Keratinocyte (primary cell): ENCODE measurements at regions not wholly inside any gene's neighbourhood (a gene's known extent, or its start where the extent isn't known, plus 50 kb on each side); places are given as distances from the start of the nearest gene placed in this dataset.

Source experiments
- DNase-seq: peaks from one replicate; pipeline ENCODE4 v3.0.0-alpha.2; 2011; ENCODE audit warnings: low read depth, missing footprints, low spot score
- FAIRE-seq: peaks from 2 replicates; lab custom pipeline; 2011; peaks lifted over from hg19 to GRCh38; lab: Jason Lieb, UNC
- H2AFZ ChIP-seq: 2 replicates; pipeline ENCODE4 v1.6.0; 2012; ENCODE audit warnings: low read length, control low read depth, inconsistent platforms; ENCODE audit not compliant: control insufficient read depth
- H3K27ac ChIP-seq: 2 replicates; pipeline ENCODE4 v1.5.1; 2011; ENCODE audit warnings: low read length; ENCODE audit not compliant: control insufficient read depth, insufficient read depth
- H3K27me3 ChIP-seq: 3 replicates; pipeline ENCODE4 v1.6.0; 2011; ENCODE audit warnings: low read length; ENCODE audit not compliant: control insufficient read depth, insufficient read depth; ENCODE audit errors: extremely low read depth
- H3K36me3 ChIP-seq, 2 experiments: 2 replicates in 1 of 2; 3 replicates in 1 of 2; pipeline ENCODE4 v1.5.1; 2011; ENCODE audit warnings: low read length in 2 of 2, mild to moderate bottlenecking in 1 of 2; ENCODE audit not compliant: control insufficient read depth in 2 of 2, insufficient read depth in 2 of 2; ENCODE audit errors: extremely low read depth in 1 of 2
- H3K4me1 ChIP-seq: 3 replicates; pipeline ENCODE4 v1.5.1; 2011; ENCODE audit warnings: low read length; ENCODE audit not compliant: control insufficient read depth, insufficient read depth; ENCODE audit errors: extremely low read depth
- H3K4me2 ChIP-seq: 3 replicates; pipeline ENCODE4 v1.6.0; 2011; ENCODE audit warnings: low read depth, low read length; ENCODE audit not compliant: control insufficient read depth, insufficient read depth; ENCODE audit errors: extremely low read depth
- H3K4me3 ChIP-seq, 3 experiments: fragments of 200-600 bp in 1 of 3; sonication (generic) in 1 of 3; 2 replicates in 2 of 3; 3 replicates in 1 of 3; pipeline ENCODE4 v1.5.1; 2011 to 2016; ENCODE audit warnings: low read length in 3 of 3, mild to moderate bottlenecking in 3 of 3, control low read depth in 2 of 3, inconsistent platforms in 1 of 3, low read depth in 1 of 3, mixed read lengths in 1 of 3, mixed run types in 1 of 3, moderate library complexity in 1 of 3; ENCODE audit not compliant: control insufficient read depth in 2 of 3, insufficient read depth in 2 of 3; ENCODE audit errors: extremely low read depth in 1 of 3
- H3K79me2 ChIP-seq: 2 replicates; pipeline ENCODE4 v1.6.0; 2012; ENCODE audit warnings: low read length; ENCODE audit not compliant: control insufficient read depth, insufficient read depth
- H3K9ac ChIP-seq: 3 replicates; pipeline ENCODE4 v1.6.0; 2011; ENCODE audit warnings: low read length; ENCODE audit not compliant: control insufficient read depth, insufficient read depth; ENCODE audit errors: extremely low read depth
- H3K9me1 ChIP-seq: 3 replicates; pipeline ENCODE4 v1.6.0; 2011; ENCODE audit warnings: low read length; ENCODE audit not compliant: control insufficient read depth, insufficient read depth; ENCODE audit errors: extremely low read depth
- H3K9me3 ChIP-seq: 2 replicates; pipeline ENCODE4 v1.5.1; 2012; ENCODE audit warnings: low read depth, low read length; ENCODE audit not compliant: control insufficient read depth
- H4K20me1 ChIP-seq: 3 replicates; pipeline ENCODE4 v1.6.0; 2011; ENCODE audit warnings: low read length; ENCODE audit not compliant: control insufficient read depth, insufficient read depth; ENCODE audit errors: extremely low read depth
- EZH2 ChIP-seq: IDR thresholded peaks from one replicate; pipeline ENCODE4 v1.6.1; 2012; ENCODE audit warnings: inconsistent platforms, mild to moderate bottlenecking, low read length, moderate library complexity
- dilution Hi-C: fragments of 300-500 bp; cut with MboI; formaldehyde crosslinking; loops from one replicate; pipeline ENCODE4 v1.7.0; 2020; ENCODE audit warnings: low sequenced_read_pairs; ENCODE audit not compliant: extremely low pct_ligation_motif_present
- TF ChIP-seq, protein P1 (sequence below), 3 experiments: IDR thresholded peaks in 1 of 3; conservative IDR thresholded peaks in 1 of 3; optimal IDR thresholded peaks in 1 of 3; 2 replicates in 2 of 3; 3 replicates in 1 of 3; pipeline versions ENCODE3 to v1.5.1; 2011; ENCODE audit warnings: low read length in 3 of 3, mild to moderate bottlenecking in 3 of 3, moderate library complexity in 2 of 3, control low read depth in 1 of 3, inconsistent platforms in 1 of 3; ENCODE audit not compliant: insufficient read depth in 2 of 3; ENCODE audit errors: extremely low read depth in 1 of 3

DNA sequence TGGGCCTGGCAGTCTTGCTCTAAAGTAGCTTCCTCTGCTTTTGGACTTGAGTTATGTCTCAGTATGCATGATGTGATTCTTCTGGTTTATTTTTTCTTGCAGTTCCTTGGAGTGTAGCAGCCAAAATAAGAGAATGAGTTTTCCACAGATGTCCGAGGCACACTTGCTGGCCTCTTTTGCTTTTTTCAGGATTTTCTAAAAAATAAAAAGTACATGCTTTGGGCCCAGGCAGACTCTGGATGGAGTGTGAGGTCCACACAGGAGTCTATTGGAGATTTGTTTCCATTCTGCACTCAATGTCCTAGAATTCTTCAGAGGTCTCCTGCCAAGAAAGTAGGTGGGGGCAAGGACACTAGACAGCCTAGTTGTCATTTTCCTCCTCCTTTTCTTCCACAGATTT, 477.6 kb downstream of the EPM2A start:
- no peak overlapping the region for H2AFZ ChIP-seq
- DNase-seq (no peak), FAIRE-seq (no peak)
- H3K4me2 ChIP-seq = no peak overlapping the region
- no peaks in the 10 kb centered on the region for H3K36me3 ChIP-seq
- dilution Hi-C loops = no loop called here
- no peak overlapping the region for H3K27ac ChIP-seq
- no peaks in the 10 kb centered on the region for H3K79me2 ChIP-seq
- no peaks in the 10 kb centered on the region for H4K20me1 ChIP-seq
- H3K4me1 ChIP-seq = no peaks in the 10 kb centered on the region
- no peaks in the 10 kb centered on the region for H3K9me3 ChIP-seq
- H3K9ac ChIP-seq = no peak overlapping the region
- H3K9me1 ChIP-seq = no peaks in the 10 kb centered on the region
- no peaks in the 10 kb centered on the region for H3K27me3 ChIP-seq
- TF ChIP-seq EZH2 = no peak
- TF ChIP-seq, protein P1, sequence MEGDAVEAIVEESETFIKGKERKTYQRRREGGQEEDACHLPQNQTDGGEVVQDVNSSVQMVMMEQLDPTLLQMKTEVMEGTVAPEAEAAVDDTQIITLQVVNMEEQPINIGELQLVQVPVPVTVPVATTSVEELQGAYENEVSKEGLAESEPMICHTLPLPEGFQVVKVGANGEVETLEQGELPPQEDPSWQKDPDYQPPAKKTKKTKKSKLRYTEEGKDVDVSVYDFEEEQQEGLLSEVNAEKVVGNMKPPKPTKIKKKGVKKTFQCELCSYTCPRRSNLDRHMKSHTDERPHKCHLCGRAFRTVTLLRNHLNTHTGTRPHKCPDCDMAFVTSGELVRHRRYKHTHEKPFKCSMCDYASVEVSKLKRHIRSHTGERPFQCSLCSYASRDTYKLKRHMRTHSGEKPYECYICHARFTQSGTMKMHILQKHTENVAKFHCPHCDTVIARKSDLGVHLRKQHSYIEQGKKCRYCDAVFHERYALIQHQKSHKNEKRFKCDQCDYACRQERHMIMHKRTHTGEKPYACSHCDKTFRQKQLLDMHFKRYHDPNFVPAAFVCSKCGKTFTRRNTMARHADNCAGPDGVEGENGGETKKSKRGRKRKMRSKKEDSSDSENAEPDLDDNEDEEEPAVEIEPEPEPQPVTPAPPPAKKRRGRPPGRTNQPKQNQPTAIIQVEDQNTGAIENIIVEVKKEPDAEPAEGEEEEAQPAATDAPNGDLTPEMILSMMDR (optimal IDR thresholded peaks at IDR 0.05 in 1 of 3, IDR thresholded peaks at IDR 0.05 in 1 of 3, conservative IDR thresholded peaks at IDR 0.05 in 1 of 3; ENCODE audit: extremely low read depth in 1 of 3, insufficient read depth in 2 of 3, low read length in 3 of 3) = no peak
- no peak overlapping the region for H3K4me3 ChIP-seq

DNA sequence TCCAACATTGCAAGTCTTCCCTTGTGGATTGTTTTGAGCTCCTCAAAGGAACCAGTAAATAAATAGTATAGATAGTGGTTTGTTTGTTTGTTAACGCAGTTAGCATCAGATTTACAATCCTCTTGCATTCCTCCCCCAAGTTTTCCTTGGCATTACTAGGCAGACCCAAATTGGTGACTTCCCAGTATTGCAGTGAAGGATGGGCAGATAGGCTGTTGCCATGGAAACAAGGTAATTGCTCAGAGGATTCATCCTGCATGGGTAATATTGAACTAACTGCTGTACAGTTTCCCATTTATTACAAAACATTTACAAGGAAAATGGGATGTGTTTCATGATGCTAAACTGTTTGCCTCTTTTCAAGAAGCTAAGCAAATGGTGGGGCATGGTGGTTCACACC, 477.2 kb downstream of the EPM2A start:
- H3K36me3 ChIP-seq = no peaks in the 10 kb centered on the region
- FAIRE-seq = no peak
- dilution Hi-C loops = no loop called here

DNA sequence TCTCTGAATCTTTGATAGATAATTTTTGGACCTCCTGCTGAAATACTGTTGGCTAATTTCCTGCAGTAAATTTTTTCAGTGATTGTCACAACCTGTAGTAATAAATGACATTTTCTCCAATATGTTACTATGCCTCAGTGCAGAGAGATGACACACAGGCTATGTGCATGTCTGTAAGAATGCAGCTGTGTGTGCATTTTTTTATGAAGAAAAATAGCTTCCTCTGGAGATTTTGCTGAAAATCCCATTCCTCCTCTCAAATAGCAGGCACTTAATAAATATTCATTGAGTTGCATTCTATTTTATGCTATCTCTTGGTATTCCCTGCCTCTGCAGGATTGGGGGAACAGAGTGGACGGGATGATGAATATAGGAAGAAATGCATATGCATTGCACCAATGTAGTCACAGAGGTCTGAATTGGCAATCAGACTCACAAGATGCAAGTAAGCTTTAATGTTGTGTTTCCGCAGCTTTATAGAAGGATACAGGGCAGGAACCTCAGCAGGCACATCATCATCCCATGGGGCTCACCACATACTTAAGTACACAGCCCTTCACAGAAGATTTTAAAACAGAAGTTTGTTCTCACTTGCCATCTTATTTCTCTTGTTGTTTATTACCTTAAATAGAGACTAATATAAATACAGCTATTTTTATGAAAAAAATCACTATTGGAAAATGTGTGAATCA, 474.7 kb downstream of the EPM2A start:
- Histone ChIP-seq H3K9me3 (no peaks in the 10 kb centered on the region), H3K27ac (no peak overlapping the region), H3K4me1 (no peaks in the 10 kb centered on the region), H3K27me3 (no peaks in the 10 kb centered on the region), H3K9me1 (no peaks in the 10 kb centered on the region), H3K4me3 (no peak overlapping the region), H3K9ac (no peak overlapping the region), H4K20me1 (no peaks in the 10 kb centered on the region), H2AFZ (no peak overlapping the region), H3K79me2 (no peaks in the 10 kb centered on the region), H3K36me3 (no peaks in the 10 kb centered on the region), H3K4me2 (no peak overlapping the region)
- dilution Hi-C loops = no loop called here
- TF ChIP-seq, protein P1 (optimal IDR thresholded peaks at IDR 0.05 in 1 of 3, IDR thresholded peaks at IDR 0.05 in 1 of 3, conservative IDR thresholded peaks at IDR 0.05 in 1 of 3; ENCODE audit: extremely low read depth in 1 of 3, insufficient read depth in 2 of 3, low read length in 3 of 3) = no peak
- TF ChIP-seq EZH2 = no peak
- FAIRE-seq (no peak), DNase-seq (no peak)

More for the DNA sequence above, 477.2 kb downstream of the EPM2A start:
- H3K27ac ChIP-seq = no peak overlapping the region
- no peak overlapping the region for H2AFZ ChIP-seq
- no peaks in the 10 kb centered on the region for H3K27me3 ChIP-seq
- no peak for TF ChIP-seq EZH2
- no peaks in the 10 kb centered on the region for H4K20me1 ChIP-seq
- H3K79me2 ChIP-seq = no peaks in the 10 kb centered on the region
- no peaks in the 10 kb centered on the region for H3K4me1 ChIP-seq
- no peak overlapping the region for H3K4me2 ChIP-seq
- DNase-seq = no peak
- no peak overlapping the region for H3K4me3 ChIP-seq
- H3K9ac ChIP-seq = no peak overlapping the region
- H3K9me1 ChIP-seq = no peaks in the 10 kb centered on the region
- H3K9me3 ChIP-seq = no peaks in the 10 kb centered on the region
